NCI-H187 treated with DMSO at 0.1 percent for 48 hours (cell line): ENCODE measurements at regions not wholly inside any gene's neighbourhood (a gene's known extent, or its start where the extent isn't known, plus 50 kb on each side); places are given as distances from the start of the nearest gene placed in this dataset.
"Not testable (repeated sequence)": the region's sequence is repeated elsewhere in the genome, so short reads cannot be mapped to it uniquely, and the experiment has no call there.

ENCODE experiments used
- DNase-seq: peaks from one replicate; lab custom pipeline; 2025; lab: John Stamatoyannopoulos, UW

- DNase-seq, result no peak
These were observed 446.1 kb upstream of the SULF2 start for GRCh38 chr20:48231253-48231930.

- no peak for DNase-seq
These were observed 444.9 kb upstream of the SULF2 start for GRCh38 chr20:48230216-48230615.

GRCh38 chr20:48227381-48227780, 442.1 kb upstream of the SULF2 start:
- no peak for DNase-seq

GRCh38 chr20:48226642-48227041, 441.4 kb upstream of the SULF2 start:
- no peak for DNase-seq

GRCh38 chr20:48224533-48225050, 439.3 kb upstream of the SULF2 start:
- no peak for DNase-seq

- DNase-seq, result no peak
These were observed 438.4 kb upstream of the SULF2 start for GRCh38 chr20:48223715-48224114.

- DNase-seq, result no peak
These were observed 437.4 kb upstream of the SULF2 start for GRCh38 chr20:48222595-48223180.

GRCh38 chr20:48220033-48220633, 434.9 kb upstream of the SULF2 start:
- no peak for DNase-seq

- DNase-seq, result no peak
These were observed 434.0 kb upstream of the SULF2 start for GRCh38 chr20:48219306-48219705.

- no peak for DNase-seq
These were observed 431.9 kb upstream of the SULF2 start for GRCh38 chr20:48217190-48217589.

- no peak for DNase-seq
These were observed 430.3 kb upstream of the SULF2 start for GRCh38 chr20:48215536-48215935.

- no peak for DNase-seq
These were observed 429.3 kb upstream of the SULF2 start for GRCh38 chr20:48214601-48215000.

- not testable (repeated sequence) for DNase-seq
These were observed 428.4 kb upstream of the SULF2 start for GRCh38 chr20:48213635-48214034.

- DNase-seq, result no peak
These were observed 427.7 kb upstream of the SULF2 start for GRCh38 chr20:48212806-48213509.

- DNase-seq, result no peak
These were observed 426.6 kb upstream of the SULF2 start for GRCh38 chr20:48211847-48212246.

- DNase-seq, result no peak
These were observed 426.0 kb upstream of the SULF2 start for GRCh38 chr20:48211238-48211637.

- no peak for DNase-seq
These were observed 425.1 kb upstream of the SULF2 start for GRCh38 chr20:48210111-48211027.

- DNase-seq, result no peak
These were observed 423.8 kb upstream of the SULF2 start for GRCh38 chr20:48209102-48209501.

GRCh38 chr20:48208176-48208575, 422.9 kb upstream of the SULF2 start:
- DNase-seq, result no peak

GRCh38 chr20:48207505-48207904, 422.2 kb upstream of the SULF2 start:
- no peak for DNase-seq

GRCh38 chr20:48205786-48206185, 420.5 kb upstream of the SULF2 start:
- no peak for DNase-seq
